ENCODE measurements at regions not wholly inside any gene's neighbourhood (a gene's known extent, or its start where the extent isn't known, plus 50 kb on each side); places are given as distances from the start of the nearest gene placed in this dataset.
A peak's percentile ranks its signal among the peaks of the same experiment; 100 is the strongest.
"Not testable (repeated sequence)": the region's sequence is repeated elsewhere in the genome, so short reads cannot be mapped to it uniquely, and the experiment has no call there.

- no peak for DNase-seq
Observed at GRCh38 chr3:197430502-197430901, 125.3 kb downstream of the BDH1 start.

DNA sequence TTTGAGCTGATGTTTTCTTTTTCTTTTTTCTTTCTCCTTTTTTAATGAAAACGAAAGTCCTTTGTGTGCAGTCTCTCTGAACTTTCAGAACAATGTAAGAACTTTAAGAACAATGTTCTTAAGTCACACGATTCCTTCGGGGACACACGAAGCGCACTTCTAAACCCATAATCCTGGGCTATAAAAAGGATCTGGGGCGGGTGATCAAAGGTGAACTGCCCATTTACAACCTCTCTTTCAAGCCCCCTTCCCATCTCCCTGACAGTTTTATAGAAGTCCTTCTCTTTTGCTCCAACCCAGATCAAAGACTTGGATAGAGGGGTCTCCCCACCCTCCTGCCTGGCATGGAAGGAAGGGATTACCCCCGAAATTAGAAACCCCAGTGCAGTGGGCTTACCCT is 126.8 kb downstream of the BDH1 start:
- DNase-seq: no peak

DNA sequence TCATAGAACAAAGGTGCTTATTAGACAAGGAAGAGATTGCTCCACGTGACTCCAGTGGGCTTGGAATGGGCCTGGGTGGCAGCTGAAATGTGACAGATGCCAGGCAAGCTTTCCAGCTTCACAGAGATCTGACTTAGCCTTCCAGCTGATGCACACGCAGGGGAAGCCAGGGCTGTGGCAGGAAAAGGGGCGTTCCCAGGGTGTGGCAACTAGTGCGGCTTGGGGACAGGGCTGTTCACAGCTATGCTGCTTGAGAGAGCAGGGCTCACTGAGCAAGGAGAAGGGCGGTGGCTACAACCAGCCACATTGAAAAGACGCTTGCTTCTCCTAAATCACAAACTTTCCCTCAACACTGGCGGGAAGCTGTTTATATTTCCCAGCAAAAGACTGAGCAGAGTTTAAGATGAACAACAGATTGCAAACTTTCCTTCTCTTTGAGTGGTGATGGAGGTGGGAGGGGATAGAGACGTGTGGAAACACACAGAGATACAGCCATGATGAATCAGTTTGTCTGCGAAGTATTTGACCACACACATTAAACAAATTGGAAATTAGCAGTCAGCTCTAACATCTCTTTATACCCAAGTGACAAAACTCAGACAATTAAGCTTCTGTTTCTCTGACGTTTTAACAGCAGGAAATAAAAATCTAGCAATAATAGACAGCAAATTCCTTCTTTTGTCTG is 127.5 kb downstream of the BDH1 start:
- DNase-seq: peak; percentile 95

DNA sequence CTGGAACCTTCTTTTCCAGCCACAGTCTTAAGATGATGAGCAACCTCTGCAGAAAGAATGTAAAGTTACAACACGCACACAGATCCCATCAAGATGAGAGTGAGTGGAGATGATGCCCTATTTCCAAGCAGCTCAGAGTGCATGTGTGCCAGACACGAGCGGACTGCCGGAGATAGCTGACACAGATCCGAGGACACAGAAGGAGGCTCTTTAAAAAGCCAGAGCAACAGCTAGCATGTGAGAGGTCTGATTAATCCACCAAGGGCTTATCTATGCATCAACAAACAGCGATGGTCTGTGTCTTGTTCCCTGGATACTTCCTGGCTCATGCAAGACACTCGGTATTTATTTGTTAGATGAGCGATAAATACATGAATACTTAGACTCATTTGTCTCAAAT is 128.6 kb upstream of the DLG1 start:
- peak; percentile 35 for DNase-seq

- no peak for DNase-seq
Observed at GRCh38 chr3:197426121-197426566, 127.7 kb upstream of the DLG1 start.

- DNase-seq: no peak
Observed at GRCh38 chr3:197425485-197426120, 127.2 kb upstream of the DLG1 start.

DNA sequence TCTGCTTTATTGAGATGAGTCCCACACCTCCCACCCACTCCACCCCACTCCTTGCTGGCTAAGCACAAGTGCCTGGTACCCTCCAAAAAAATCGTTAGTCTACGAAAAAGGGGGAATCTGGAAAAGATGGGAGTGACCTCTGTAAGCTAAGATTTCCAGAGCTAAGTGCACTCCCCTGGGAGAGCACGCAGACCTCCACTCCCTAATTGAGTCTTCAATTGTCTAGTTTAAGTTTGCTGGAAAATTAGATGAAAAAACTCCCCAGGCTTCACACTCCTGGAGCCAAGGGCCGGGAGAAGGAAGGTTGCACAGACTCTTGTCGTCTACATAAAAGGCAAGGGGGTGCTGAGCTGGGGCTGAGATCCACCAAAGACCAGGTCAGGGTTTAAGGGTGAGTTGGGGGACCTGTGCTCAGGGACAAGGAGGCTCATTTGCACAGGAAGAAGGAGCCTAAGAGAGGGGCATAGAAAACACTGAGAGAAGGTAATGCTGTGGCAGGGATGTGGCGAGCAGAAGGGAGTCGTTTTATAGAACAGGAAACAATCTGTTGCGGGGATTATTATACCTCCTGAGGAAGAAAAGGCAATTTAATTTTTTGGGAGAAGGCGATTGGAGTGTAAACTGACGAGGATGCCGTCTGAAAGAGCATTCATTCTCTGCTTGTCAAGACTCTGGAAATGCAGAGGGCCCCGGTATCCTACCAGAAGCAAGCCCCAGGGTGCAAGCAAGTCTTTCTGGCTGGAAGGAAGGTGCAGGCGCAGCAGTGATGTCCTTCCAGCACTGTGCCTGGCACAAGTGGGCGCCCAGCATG is 126.5 kb upstream of the DLG1 start:
- DNase-seq: no peak

DNA sequence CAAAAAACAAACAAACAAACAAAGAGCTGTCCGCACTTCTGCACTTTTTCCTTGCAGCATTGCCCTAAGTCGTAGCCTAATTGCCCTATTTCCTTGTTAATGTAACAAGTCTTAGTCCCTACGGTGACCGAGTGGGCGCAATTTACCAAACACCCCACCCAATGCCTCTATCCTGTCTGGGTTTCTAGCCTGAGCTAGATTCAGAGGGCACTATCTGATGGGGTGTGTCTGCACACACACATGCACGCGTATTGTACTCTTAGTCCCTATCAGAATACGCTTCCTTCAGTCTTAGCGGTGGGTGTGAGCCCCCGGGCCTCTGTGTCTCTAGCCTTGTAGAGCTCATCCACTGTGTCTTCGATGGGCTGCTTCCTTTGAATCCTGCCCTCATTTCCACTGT is 125.9 kb upstream of the DLG1 start:
- peak; percentile 73 for DNase-seq

GRCh38 chr3:197423376-197423775 is 125.0 kb upstream of the DLG1 start:
- no peak for DNase-seq

GRCh38 chr3:197422506-197422905 is 124.1 kb upstream of the DLG1 start:
- DNase-seq: no peak

GRCh38 chr3:197421021-197421420 is 122.6 kb upstream of the DLG1 start:
- no peak for DNase-seq

GRCh38 chr3:197420566-197420965 is 122.2 kb upstream of the DLG1 start:
- DNase-seq: no peak

DNA sequence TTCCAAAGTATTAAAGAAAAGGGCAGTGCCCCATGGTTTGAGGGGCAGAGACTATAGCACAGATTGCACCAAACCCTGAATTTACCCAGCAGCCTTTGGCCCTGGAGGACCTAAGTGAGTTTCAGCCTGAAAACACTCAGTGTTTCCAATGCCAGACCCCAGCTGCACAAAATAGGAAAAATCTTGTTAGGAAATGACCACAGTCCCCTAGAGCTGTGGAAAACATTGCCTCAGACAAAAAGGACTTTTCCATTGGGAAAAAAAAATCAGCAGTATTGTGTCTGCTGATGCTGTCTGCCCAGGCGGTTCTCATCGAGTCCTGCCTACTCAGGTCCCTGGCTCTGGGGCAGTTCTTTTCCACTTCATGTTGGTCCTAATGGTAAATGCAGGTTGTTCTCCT is 121.7 kb upstream of the DLG1 start:
- DNase-seq: no peak

DNA sequence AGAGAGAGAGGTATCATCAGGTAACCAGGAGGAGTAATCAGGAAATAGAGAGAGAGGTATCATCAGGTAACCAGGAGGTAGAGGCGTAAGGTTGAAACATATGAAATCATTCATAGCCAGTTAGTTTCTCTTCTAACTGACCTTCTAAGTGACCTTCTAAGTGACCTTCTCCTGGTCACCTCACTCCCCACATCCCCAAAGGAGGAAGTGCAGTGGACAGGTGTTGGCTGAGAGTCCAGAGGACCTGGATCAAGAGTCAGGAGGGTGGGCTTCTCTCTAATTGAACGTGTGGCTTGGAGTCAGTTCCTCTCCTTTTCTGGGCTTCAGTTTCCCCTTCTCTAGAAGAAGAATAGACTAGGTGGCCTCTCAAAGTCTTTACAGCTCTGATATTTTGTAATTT is 121.3 kb upstream of the DLG1 start:
- no peak for DNase-seq

DNA sequence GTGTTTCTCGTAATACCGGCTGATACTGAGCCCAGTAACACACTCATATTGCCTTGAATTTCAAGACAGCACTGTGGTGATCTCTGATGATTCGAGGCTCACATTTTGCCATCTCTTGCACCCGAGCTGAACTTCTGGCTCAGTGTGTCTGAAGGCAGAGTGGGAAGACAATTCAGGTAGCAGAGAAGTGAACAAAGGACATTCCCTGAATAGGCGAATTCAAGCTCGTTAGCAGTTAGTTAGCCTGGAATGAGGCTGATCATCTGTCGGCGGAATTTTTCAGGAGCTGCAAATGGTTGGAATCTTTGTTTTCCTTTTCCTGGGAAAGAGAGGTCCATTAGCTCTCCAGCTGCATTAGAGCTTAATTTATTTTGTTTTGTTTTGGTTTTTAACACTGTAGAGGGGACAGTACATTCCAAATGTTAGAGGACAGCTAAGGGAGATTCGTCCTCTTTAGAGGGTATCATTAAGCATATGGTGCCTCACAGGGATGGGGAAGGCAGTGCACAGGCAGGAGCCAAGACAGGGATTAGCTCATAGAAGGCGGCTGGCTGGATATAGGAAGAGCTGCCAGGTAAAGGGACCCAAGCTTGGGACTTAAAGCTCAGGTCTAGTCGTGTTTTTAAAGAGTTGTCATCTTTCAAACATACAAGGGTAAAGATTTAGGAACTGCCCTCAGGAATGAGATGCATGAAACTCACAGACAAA is 119.7 kb upstream of the DLG1 start:
- no peak for DNase-seq

- no peak for DNase-seq
Observed at GRCh38 chr3:197417441-197417840, 119.0 kb upstream of the DLG1 start.

GRCh38 chr3:197411899-197412298 is 113.5 kb upstream of the DLG1 start:
- not testable (repeated sequence) for DNase-seq

DNA sequence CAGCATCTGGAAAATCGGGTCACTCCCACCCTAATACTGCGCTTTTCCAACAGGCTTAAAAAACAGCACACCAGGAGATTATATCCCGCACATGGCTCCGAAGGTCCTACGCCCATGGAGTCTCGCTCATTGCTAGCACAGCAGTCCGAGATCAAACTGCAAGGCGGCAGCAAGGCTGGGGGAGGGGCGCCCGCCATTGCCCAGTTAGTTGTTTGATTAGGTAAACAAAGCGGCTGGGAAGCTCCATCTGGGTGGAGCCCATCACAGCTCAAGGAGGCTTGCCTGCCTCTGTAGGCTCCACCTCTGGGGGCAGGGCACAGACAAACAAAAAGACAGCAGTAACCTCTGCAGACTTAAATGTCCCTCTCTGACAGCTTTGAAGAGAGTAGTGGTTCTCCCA is 111.8 kb upstream of the DLG1 start:
- not testable (repeated sequence) for DNase-seq

DNA sequence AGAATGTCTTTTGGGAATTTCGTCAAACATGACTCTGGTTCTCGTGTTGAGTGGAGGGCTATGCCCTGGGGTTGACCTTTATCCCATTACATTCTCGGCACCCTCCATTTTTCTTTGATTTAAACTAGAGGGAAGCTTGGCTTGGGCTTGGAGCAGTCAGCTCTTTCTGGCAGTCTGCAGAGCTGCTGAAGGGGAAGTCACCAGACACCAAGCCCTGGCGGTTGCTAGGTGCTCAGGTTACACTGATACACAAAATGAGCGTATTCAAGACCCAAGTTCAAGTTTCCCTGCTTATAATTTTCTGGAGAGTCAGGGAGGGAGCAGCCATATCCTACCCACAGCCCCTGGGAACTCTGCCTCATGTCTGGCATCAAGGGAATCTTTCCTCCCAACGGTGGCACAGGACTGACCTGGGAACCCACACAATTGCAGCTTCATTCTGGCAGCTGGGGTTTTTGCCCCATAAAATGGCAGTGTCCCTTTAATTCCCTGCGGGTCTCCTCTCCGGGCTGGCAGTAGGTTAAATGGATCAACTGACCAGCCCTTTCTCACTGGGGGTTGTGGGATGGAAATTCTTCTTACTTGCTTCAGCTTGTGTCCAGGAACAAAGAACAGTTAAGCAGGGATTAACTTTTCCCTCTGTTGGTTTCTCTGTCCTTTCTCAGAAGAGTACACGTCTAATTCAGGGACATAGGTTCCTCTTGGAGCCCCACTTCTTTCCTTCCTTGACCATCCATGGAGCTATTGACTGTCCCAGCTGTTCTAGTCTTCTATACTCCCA is 110.0 kb upstream of the DLG1 start:
- DNase-seq: no peak

DNA sequence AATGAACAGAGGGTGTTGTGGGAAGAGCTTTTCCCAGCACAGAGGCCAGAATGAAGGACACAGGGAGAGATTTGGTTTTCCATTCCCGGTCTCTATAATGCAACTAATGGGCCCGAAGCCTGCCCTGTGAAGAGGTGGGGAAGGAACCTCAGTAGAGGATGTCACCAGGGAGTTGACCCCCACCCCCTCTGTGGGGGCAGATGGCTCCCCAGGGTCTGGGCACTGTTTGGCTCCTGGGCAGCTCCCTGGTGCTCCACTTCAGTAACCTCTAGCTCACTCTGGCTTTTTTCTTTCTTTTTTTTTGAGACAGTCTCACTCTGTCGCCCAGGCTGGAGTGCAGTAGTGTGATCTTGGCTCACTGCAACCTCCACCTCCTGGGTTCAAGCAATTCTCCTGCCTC is 109.1 kb upstream of the DLG1 start:
- DNase-seq: no peak

DNA sequence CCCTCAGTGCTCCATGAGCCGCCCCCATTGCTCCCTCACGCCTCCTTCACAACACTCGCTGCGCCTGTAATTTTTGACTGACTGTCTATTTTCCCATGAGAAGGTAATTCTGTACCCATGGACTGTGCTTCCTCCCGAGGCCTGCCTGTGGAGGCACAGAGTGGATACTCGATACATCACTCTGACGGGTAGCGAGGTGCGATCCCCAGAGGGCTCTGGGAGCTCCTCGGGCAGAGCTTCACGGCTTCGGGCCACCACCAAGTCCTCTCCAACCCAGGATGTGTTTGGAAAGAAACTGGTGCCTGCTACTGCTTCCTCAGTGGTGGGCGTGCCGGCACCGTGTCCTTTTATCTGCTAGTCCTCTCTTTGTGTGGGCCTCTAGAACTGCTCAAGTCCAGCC is 108.6 kb upstream of the DLG1 start:
- no peak for DNase-seq

DNA sequence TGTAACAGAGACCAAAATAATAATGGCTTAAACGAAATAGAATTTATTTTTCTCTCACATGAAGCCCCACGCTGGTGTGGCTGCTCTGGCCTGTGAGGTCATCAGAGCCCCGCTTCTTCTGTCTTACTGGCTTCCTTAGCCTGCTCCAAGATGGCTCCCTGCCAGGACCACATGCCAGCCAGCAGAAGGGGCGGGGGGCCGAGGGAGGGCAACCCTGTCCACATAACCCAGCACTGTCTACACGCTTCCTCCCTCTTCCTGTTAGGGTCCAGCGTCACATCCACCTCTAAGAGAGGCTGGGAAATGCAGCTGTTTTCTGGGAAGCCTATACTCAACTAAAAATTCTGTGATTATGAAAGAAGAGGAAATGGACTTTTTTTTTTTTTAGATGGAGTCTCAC is 107.9 kb upstream of the DLG1 start:
- DNase-seq: peak; percentile 38

DNA sequence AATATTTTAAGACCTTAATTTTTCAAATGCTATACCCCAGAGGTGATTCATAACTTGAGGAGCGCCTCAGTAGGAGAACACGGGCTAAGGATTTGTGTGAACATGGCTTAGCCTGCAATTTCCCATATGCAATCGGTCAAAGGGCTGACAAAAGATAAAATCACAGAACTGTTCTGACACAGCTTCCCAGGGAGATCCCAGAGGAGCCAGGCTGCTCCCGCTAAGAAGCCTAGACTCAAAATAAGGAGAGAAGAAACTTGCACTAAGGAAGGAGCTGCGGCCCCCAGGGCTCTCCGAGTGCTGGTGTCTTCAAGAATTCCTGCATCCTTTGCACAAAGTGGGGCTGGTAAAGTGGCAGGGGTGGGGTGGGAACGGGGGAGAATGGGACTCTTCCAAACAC is 106.3 kb upstream of the DLG1 start:
- DNase-seq: no peak
